Type B pancreatic cell (in vitro differentiated cells): ENCODE measurements at regions not wholly inside any gene's neighbourhood (a gene's known extent, or its start where the extent isn't known, plus 50 kb on each side); places are given as distances from the start of the nearest gene placed in this dataset.

ENCODE experiments used
- DNase-seq: peaks from one replicate; pipeline ENCODE4 v3.0.0; 2021; ENCODE audit warnings: mixed read lengths; ENCODE audit not compliant: unreplicated experiment; ENCODE audit errors: extremely low spot score
- H3K27ac Mint-ChIP-seq: 2 replicates; pipeline ENCODE4 v1.8.0; 2021; ENCODE audit warnings: mild to moderate bottlenecking, mixed read lengths
- H3K27me3 Mint-ChIP-seq: 2 replicates; pipeline ENCODE4 v1.8.0; 2021; ENCODE audit warnings: mixed read lengths
- H3K36me3 Mint-ChIP-seq: 2 replicates; pipeline ENCODE4 v1.8.0; 2021; ENCODE audit warnings: mixed read lengths
- H3K4me1 Mint-ChIP-seq: one replicate; pipeline ENCODE4 v1.8.0; 2021; ENCODE audit warnings: mixed read lengths; ENCODE audit not compliant: unreplicated experiment
- H3K4me3 Mint-ChIP-seq: 2 replicates; pipeline ENCODE4 v1.8.0; 2021; ENCODE audit warnings: mild to moderate bottlenecking, mixed read lengths
- H3K9me3 Mint-ChIP-seq: 2 replicates; pipeline ENCODE4 v1.8.0; 2021; ENCODE audit warnings: mixed read lengths
- TF ChIP-seq, protein P1 (sequence below): fragments of 200-600 bp; sonication (generic); conservative IDR thresholded peaks from 2 replicates; pipeline ENCODE4 v1.5.0; 2021; ENCODE audit warnings: antibody characterized with exemption, mild to moderate bottlenecking

DNA sequence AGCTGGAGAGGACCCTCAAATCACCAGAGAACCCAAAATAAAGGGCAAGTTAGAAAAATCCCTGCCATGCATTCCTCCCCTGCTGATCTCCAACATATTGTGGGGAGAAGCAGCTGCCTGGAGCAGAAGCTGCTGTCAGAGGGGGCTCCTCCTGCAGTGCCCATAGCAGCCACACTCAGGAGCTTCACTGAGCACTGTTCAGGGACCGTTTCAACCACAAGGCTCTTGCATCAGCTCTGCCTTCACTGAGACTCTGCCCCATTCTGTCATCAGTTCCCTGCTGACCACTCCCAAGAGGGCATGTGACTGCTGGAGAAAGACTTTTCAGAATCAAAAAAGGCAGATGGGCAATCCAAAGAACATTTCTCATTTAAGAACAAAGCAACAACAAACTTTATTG, 392.7 kb downstream of the GALC start:
- Mint-ChIP-seq H3K27me3 (no peaks in the 10 kb centered on the region), H3K4me1 (no peaks in the 10 kb centered on the region), H3K4me3 (no peak overlapping the region), H3K27ac (no peak overlapping the region), H3K9me3 (no peaks in the 10 kb centered on the region), H3K36me3 (no peaks in the 10 kb centered on the region)
- DNase-seq, result no peak
- TF ChIP-seq, protein P1, sequence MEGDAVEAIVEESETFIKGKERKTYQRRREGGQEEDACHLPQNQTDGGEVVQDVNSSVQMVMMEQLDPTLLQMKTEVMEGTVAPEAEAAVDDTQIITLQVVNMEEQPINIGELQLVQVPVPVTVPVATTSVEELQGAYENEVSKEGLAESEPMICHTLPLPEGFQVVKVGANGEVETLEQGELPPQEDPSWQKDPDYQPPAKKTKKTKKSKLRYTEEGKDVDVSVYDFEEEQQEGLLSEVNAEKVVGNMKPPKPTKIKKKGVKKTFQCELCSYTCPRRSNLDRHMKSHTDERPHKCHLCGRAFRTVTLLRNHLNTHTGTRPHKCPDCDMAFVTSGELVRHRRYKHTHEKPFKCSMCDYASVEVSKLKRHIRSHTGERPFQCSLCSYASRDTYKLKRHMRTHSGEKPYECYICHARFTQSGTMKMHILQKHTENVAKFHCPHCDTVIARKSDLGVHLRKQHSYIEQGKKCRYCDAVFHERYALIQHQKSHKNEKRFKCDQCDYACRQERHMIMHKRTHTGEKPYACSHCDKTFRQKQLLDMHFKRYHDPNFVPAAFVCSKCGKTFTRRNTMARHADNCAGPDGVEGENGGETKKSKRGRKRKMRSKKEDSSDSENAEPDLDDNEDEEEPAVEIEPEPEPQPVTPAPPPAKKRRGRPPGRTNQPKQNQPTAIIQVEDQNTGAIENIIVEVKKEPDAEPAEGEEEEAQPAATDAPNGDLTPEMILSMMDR, result no peak

DNA sequence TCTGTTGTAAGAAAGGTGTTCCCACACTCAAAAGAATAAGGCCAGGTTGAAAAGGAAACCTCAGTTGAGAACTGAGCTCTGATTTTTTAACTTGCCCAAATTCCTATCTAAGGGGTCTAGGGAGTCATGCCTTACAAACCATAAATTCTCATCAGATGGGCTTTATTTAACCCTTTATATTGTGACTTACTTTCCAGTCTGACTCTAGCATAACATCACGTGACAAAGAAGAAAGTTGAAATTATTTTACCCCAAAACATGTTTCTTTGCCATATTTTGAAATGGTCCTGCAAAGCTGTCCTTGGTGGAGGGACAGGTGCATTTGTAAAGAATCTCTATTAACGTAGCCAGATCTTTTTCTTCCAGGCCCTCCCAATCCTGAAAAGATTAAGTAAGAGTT, 411.7 kb downstream of the GALC start:
- no peak for DNase-seq
- no peak overlapping the region for H3K27ac Mint-ChIP-seq
- no peaks in the 10 kb centered on the region for H3K27me3 Mint-ChIP-seq
- H3K4me1 Mint-ChIP-seq, result no peaks in the 10 kb centered on the region
- TF ChIP-seq, protein P1, result no peak
- H3K36me3 Mint-ChIP-seq, result no peaks in the 10 kb centered on the region
- no peaks in the 10 kb centered on the region for H3K9me3 Mint-ChIP-seq
- no peak overlapping the region for H3K4me3 Mint-ChIP-seq

DNA sequence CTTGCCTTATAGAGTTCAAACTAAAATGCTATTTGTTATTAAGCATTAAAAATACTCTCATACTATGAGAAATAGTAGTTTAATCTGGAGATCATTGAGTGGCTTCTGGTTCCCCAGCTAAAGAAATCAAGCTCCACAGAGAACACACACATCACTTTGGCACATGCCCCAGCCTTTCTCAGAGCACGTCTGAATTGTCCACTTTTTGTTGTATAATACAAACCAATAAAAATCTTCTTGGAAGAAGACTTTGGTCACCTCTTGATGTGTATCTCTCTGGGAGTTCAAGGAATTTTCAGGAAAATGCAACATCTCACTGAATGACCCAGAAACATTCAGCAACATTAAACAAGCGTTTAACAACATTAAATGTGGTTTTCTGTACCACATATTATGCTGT, 413.9 kb downstream of the GALC start:
- no peaks in the 10 kb centered on the region for H3K4me1 Mint-ChIP-seq
- H3K27me3 Mint-ChIP-seq, result no peaks in the 10 kb centered on the region
- DNase-seq, result no peak
- no peaks in the 10 kb centered on the region for H3K9me3 Mint-ChIP-seq
- no peak overlapping the region for H3K4me3 Mint-ChIP-seq
- no peaks in the 10 kb centered on the region for H3K36me3 Mint-ChIP-seq
- TF ChIP-seq, protein P1, result no peak
- H3K27ac Mint-ChIP-seq, result no peak overlapping the region

DNA sequence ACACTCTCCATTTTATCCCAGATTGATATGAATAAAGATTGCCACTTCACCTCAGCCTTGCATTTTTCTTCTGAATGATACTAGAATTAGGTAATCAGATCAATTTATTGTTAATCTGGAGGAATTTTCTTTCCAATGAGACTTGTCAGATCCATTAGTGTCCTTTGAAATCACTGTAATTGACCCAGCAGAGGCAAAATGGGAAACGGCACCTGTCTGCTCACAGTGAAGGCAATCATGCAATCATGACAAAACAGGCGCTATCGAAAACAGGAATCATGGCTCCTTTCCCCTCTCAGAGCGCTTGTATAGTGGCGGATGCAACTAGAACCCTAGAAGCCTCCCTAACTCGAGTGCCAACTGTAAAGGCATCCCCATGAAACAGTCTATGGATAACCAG, 417.6 kb downstream of the GALC start:
- Mint-ChIP-seq H3K27me3 (no peaks in the 10 kb centered on the region), H3K27ac (no peak overlapping the region), H3K9me3 (no peaks in the 10 kb centered on the region), H3K4me3 (no peak overlapping the region), H3K4me1 (no peaks in the 10 kb centered on the region), H3K36me3 (no peaks in the 10 kb centered on the region)
- TF ChIP-seq, protein P1, result no peak
- no peak for DNase-seq

DNA sequence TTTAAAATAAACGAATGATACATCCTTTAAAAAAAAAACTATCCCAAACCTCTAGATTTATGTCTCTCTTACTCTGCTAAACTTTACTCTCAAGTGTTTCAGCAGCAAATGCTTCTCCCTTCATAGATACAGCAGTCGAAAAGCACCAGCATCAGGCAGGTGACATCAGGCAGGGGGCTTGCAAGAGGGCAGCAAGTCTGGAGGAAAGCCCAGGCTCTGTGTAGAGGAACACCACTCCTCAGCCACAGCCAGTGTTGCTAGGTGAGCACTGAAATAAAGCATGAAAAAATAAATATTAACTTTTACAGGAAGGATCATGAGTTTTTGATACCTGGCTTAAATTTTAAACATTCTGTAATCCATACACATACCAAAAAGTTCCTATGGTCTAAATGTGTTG, 419.4 kb downstream of the GALC start:
- no peaks in the 10 kb centered on the region for H3K36me3 Mint-ChIP-seq
- no peaks in the 10 kb centered on the region for H3K4me1 Mint-ChIP-seq
- H3K4me3 Mint-ChIP-seq, result no peak overlapping the region
- TF ChIP-seq, protein P1, result no peak
- no peaks in the 10 kb centered on the region for H3K27me3 Mint-ChIP-seq
- DNase-seq, result no peak
- H3K27ac Mint-ChIP-seq, result no peak overlapping the region
- H3K9me3 Mint-ChIP-seq, result no peaks in the 10 kb centered on the region

DNA sequence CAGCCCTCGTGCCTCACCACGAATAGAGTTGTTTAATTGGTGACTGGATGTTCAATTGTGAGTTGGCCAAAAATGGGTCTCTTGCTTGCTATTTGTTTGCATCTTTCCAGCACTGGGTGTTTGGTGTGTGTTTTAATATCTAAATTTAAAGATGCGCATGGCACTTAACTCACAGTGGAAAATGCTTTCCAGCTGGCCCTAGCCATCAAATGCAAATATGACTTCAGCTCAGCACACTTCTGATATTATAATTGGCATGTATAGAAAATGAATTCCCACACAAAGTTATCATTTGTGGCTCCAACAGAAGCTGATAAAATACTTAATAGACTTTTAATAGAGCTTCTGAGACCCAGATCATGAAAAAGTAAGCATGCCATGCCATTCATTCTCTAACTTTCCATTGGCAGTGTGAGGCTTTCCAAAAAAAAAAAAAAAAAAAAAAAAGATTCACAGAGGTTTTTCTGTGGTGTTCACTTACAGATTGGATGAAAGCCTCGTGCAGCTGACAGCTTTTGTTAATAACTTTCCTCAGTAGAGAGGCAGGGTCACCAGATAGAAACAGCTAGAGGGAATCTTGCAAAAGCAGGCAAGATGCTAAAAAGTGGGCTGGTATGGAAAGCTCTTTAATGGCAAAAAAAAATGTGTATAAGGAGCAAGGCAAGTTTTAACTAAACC, 425.2 kb downstream of the GALC start:
- no peak overlapping the region for H3K4me3 Mint-ChIP-seq
- H3K9me3 Mint-ChIP-seq, result no peaks in the 10 kb centered on the region
- DNase-seq, result no peak
- TF ChIP-seq, protein P1, result no peak
- peaks cover 5% of the 10 kb centered on the region for H3K4me1 Mint-ChIP-seq
- H3K27ac Mint-ChIP-seq, result no peak overlapping the region
- H3K36me3 Mint-ChIP-seq, result no peaks in the 10 kb centered on the region
- no peaks in the 10 kb centered on the region for H3K27me3 Mint-ChIP-seq
